C1 segment of cervical spinal cord (tissue), 14 donors: ENCODE measurements at regions not wholly inside any gene's neighbourhood (a gene's known extent, or its start where the extent isn't known, plus 50 kb on each side); places are given as distances from the start of the nearest gene placed in this dataset.

ENCODE experiments used
- DNase-seq, 14 donors: peaks; one replicate each; lab custom pipeline; 2025; lab: John Stamatoyannopoulos, UW

DNA sequence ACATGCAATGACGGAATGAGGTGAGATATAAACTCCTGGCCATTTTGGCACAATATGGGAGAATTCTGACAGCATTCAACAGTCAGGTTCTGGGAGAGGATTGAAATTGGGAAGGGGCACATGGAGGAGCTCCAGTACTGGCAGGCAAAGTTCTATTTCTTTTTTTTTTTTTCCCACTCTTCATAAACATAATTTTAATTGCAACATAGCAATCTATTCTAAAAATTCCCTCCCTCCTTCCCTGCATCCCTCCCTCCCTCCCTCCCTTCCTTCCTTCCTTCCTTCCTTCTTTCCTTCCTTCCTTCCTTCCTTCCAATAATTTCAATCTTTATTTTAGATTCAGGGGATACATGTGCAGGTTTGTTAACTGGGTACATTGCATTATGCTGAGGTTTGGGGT, 93.2 kb downstream of the PTCSC3 start:
- no peak for DNase-seq

GRCh38 chr14:36078080-36078479, 98.4 kb downstream of the PTCSC3 start:
- no peak for DNase-seq

DNA sequence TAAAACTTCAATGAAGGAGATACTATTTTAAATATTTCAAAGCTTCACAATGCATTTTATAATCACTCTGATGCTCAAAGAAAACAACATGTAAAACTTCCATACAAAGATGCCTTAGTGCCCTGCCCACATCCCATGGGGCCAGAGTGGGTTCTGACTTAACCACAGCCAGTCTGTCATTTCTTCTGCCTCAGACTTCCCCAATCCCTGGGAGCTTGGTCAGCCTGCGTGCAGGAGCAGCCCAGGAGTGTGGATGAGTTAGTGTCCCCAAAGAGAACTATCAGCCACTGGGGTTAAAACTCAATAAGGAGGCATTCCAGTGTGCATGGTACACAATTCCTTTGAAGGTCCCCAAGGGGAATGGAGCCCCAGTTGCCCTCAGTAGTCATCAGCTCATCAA, 100.3 kb downstream of the PTCSC3 start:
- no peak for DNase-seq

- no peak for DNase-seq
Measured at GRCh38 chr14:36075203-36075602, 101.3 kb downstream of the PTCSC3 start.

GRCh38 chr14:36070720-36071043, 105.8 kb downstream of the PTCSC3 start:
- no peak for DNase-seq

DNA sequence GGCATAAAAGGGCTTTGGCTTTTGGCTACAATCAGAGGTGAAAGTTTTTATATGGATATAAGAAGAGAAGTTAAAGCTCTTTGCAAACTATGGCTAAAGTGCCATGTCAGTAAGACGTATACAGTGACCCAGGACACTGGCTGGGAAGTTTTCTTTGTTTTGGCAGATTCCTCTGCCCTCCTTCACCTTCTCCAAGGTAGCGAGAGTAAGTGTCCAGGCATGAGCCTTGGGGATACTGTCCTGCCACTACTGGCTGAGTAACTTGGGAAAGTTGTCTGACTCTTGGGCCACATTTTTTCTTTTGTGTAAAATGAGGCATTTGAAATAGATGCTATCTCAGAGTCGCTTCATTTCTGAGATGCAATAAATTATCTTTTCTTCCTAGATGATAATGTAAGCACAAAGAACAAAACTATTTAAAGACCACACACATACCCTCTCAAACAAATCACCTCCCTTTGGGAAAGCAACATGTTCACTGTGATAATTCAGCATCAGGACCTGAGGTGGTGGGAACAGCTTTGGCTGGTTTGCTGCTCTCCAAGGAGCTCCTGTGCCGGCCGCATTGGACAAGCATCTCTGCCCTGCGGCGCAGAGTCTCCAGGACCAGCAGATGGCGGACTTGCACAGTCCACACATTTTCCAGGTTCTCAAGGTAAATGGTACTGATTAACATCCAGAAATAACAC, 106.3 kb downstream of the PTCSC3 start:
- DNase-seq = peak in 9 of 14 donors; percentile 12 to 50 (median 27)

GRCh38 chr14:36069535-36069900, 107.0 kb downstream of the PTCSC3 start:
- DNase-seq = peak in 11 of 14 donors; percentile 2 to 49 (median 23)

DNA sequence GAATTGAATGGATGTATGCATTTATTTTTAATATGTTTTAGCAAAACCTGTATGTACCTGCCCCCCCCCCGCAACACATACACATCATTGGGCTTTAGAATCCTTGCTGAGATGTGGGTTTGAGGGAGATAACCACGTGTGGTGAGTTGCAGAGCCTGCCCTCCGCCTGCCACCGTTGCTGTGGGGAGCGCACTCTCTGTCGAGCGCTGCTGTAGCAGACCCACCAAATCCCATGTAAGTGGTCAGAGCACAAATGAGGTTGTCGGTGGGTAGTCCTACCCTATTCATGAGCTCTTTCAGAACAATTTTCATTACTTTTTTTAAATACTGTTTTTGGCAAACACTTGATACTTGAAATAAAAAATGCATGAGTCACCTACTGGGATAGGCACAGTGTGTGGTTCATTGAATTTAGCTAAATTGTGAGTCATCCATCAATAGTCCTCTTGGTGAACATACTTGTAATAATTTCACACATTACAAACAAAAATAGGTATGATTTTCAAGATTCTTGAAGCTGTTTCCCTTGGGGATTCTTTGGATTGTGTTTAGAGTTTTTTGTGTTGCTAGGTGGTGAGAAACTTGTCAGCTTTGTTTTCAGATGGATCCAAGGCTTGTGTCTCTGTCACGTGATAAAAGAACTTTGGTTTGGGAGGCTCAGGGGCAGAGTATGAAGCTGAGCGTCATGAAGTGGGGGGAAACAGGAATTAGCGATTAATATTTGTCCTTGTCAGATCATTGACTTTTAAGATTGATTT, 107.6 kb downstream of the PTCSC3 start:
- peak in 2 of 14 donors; percentile 2 to 3 for DNase-seq

GRCh38 chr14:36067428-36068187, 108.9 kb downstream of the PTCSC3 start:
- DNase-seq = no peak

- DNase-seq = no peak
Measured at GRCh38 chr14:36066636-36067035, 109.9 kb downstream of the PTCSC3 start.

GRCh38 chr14:36065831-36066230, 110.7 kb downstream of the PTCSC3 start:
- no peak for DNase-seq

DNA sequence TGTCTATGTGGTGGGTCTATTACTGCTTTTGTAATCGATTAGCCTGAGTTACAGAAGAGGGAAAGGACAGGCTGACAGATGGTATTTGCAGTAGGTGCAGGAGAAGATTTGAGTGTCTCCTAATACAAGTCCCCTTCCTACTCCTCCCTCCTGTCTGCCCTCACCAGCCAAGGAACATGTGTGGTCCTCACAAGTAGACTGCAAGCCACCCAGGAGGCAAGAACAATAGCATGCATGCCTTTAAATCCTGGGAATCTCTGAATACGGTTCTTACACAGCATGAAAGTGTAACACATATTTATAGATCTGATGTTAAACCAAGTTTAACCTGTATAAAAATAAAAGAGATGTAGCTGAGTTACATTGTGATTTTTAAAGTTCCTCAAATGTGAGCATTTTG, 117.0 kb downstream of the PTCSC3 start:
- DNase-seq = no peak

DNA sequence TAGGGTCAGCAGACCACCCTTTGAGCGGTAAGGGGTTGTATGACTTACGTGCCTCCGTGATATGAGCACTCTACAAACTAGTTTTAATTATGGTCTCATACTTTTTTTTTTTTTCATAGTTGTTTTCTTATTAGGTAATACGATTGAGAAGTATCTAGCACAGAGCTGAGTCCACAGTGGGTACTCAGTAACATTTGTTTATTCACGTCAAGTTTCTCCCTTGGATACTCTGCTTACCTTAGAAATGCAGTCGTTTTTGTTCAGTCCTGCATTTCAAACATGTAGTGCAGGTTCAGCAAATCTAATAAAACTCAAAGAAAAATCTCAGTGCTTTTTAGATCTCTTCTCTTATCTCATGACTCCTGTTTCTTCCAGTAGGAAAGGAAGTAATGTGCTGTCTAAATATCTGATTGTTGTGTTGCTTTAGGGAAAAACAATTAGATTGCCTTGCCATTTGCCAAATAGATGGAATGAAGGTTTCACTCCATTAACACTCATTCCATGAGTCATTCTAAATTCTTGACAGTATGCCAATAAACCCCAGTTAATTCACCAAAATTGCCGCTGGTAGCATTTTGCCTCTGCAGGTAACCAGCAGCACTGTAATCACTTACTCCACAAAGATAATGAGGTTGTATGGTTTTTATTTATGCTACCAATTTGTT, 118.9 kb downstream of the PTCSC3 start:
- no peak for DNase-seq

- DNase-seq = no peak
Measured at GRCh38 chr14:36056845-36057244, 119.7 kb downstream of the PTCSC3 start.

DNA sequence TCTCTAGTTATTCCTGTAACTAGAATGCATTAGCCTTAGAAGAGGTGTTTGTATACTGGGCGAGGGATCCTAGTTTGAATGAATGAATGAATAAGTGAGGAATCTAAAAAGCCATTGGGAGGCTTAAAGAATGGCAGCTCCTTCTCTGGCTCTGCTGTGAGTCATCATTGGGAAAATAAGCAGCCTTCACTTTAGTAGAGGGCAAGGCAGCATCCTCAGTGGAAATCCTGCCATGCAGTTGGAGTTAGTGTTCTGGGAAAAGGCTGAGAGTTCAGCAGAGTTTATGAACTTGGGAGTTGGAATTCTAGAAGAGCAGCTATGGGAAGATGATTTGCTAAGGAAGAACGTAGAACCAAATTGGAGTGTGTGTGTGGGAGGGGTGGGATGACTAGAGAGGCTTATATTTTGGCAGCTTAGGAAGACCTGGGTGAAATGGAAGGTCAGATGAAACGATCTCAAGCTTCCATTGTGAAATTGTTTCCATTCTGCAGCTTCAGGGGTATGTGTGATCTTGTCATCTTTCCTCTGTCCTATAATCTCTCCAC, 120.8 kb downstream of the PTCSC3 start:
- DNase-seq = no peak

GRCh38 chr14:36055052-36055378, 121.5 kb downstream of the PTCSC3 start:
- no peak for DNase-seq

GRCh38 chr14:36054353-36055051, 122.0 kb downstream of the PTCSC3 start:
- DNase-seq = no peak

GRCh38 chr14:36052681-36053080, 123.8 kb downstream of the PTCSC3 start:
- no peak for DNase-seq

DNA sequence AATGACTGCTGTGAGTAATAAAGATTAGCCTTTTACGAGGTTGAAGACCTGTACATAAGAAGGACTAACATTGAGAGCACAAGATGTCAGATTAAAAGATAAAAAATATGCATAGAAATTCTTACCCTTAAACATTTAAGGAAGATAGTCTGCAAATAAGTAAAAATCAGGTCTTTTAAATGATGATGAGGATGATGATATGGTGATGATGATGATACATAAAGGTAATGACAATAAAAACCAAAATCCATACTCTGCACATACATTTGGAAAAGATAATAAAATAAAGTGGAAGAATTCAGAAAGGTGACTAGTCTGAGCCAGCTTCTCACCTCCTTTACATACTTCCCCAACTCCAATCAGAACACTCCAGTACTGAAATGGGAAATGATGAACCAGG, 124.5 kb downstream of the PTCSC3 start:
- DNase-seq = no peak

DNA sequence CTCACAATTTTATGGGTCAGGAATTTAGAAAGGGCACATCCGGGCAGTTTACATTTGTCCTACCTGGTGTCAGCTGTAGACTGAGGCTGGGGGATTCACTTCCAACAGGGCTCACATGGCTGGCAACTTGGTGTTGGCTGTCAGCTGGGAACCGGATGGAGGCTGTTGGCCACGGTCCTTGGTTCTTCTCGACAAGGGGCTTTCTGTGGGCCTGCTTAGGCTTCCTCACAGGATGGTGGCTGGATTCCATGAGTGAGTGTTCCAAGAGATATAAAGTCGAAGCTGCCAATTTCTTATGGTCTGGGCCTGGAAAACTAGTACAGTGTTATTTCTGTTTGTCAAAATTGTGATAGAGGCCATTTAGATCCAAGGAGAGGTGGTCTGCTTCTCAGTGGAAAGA, 127.9 kb downstream of the PTCSC3 start:
- DNase-seq = no peak

DNA sequence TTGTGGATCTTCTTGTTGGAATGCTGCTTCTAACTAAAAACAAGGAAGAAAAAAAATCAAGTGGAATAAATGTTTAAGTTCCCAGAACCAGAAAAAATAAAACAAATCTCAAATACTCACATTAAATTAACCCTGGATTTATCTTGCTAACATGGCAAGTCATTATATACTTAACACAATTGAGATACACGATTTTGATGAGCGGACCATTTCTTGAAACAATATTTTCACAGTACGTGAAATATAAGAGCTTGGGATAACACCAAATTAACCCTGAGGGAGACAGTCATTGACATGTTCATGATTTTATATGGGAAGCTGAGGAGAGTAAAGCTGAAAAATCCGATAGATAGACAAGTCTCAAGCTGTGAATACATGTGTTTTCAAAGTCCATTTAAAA, 128.6 kb downstream of the PTCSC3 start:
- DNase-seq = no peak
